Body of pancreas (tissue), 4 donors: ENCODE measurements at regions not wholly inside any gene's neighbourhood (a gene's known extent, or its start where the extent isn't known, plus 50 kb on each side); places are given as distances from the start of the nearest gene placed in this dataset.
"Not testable (repeated sequence)": the region's sequence is repeated elsewhere in the genome, so short reads cannot be mapped to it uniquely, and the experiment has no call there.

Experiments
- ATAC-seq: fragments of 150-250 bp; one replicate; pipeline ENCODE4 v1.9.1; 2016
- DNase-seq, 4 donors: peaks; one replicate each; pipeline ENCODE4 v3.0.0-alpha.2; 2019
- H3K27ac ChIP-seq, 4 donors: fragments of 200-600 bp; sonication (generic); 1 replicate in 3 of 4; 2 replicates in 1 of 4; pipeline versions ENCODE4 v1.5.1 to v1.6.1; 2016 to 2019; ENCODE audit warnings: mild to moderate bottlenecking in 1 of 4, mixed read lengths in 1 of 4, moderate library complexity in 1 of 4
- H3K27me3 ChIP-seq, 2 donors: fragments of 200-600 bp; sonication (generic); one replicate each; pipeline ENCODE4 v1.6.0; 2016; ENCODE audit warnings: mild to moderate bottlenecking in 1 of 2
- H3K36me3 ChIP-seq, 2 donors: fragments of 200-600 bp; sonication (generic); replicated peaks in 1 of 2; 2 replicates each; pipeline ENCODE4 v1.5.1; 2016; ENCODE audit warnings: low read depth in 2 of 2; ENCODE audit not compliant: insufficient read depth in 1 of 2
- H3K4me1 ChIP-seq: fragments of 200-600 bp; sonication (generic); one replicate; pipeline ENCODE4 v1.6.0; 2016
- H3K4me3 ChIP-seq, 2 donors: fragments of 200-600 bp; sonication (generic); 1 replicate in 1 of 2; 2 replicates in 1 of 2; pipeline ENCODE4 v1.5.1; 2016 to 2019
- H3K9me3 ChIP-seq, 3 donors: fragments of 200-600 bp; sonication (generic); 1 replicate in 2 of 3; 2 replicates in 1 of 3; pipeline ENCODE4 v1.5.1; 2016
- POLR2A ChIP-seq, 3 donors: fragments of 450-650 bp; IDR thresholded peaks; one replicate each; pipeline ENCODE4 v1.6.1; 2016; ENCODE audit warnings: antibody characterized with exemption in 3 of 3, mild to moderate bottlenecking in 2 of 3
- WGBS, 2 donors: methylation state at CpG; one replicate each; pipeline ENCODE4 v1.1.5; 2017; 5-methylcytosine and 5-hydroxymethylcytosine counted together
- intact Hi-C: fragments of 100-400 bp; cut with DNase I; formaldehyde crosslinking; loops from one replicate; pipeline ENCODE4 v1.15.1; 2023
- TF ChIP-seq, protein P1 (sequence below), 7 experiments: fragments of 450-650 bp in 4 of 7; fragments of 200-600 bp in 3 of 7; sonication (generic) in 3 of 7; IDR thresholded peaks; one replicate each; pipeline ENCODE4 v1.5.1; 2016 to 2019; ENCODE audit warnings: antibody characterized with exemption in 7 of 7

- Histone ChIP-seq H3K36me3 (no peaks in the 10 kb centered on the region), H3K4me3 (no peak overlapping the region), H3K4me1 (no peaks in the 10 kb centered on the region), H3K9me3 (no peaks in the 10 kb centered on the region), H3K27ac (no peak overlapping the region), H3K27me3 (no peaks in the 10 kb centered on the region)
- ATAC-seq (no peak), DNase-seq (no peak)
- 29 to 33% methylated on average over 3 of the region's 3 CpGs for WGBS, 2 donors
- intact Hi-C loops: no loop called here
- TF ChIP-seq, protein P1, sequence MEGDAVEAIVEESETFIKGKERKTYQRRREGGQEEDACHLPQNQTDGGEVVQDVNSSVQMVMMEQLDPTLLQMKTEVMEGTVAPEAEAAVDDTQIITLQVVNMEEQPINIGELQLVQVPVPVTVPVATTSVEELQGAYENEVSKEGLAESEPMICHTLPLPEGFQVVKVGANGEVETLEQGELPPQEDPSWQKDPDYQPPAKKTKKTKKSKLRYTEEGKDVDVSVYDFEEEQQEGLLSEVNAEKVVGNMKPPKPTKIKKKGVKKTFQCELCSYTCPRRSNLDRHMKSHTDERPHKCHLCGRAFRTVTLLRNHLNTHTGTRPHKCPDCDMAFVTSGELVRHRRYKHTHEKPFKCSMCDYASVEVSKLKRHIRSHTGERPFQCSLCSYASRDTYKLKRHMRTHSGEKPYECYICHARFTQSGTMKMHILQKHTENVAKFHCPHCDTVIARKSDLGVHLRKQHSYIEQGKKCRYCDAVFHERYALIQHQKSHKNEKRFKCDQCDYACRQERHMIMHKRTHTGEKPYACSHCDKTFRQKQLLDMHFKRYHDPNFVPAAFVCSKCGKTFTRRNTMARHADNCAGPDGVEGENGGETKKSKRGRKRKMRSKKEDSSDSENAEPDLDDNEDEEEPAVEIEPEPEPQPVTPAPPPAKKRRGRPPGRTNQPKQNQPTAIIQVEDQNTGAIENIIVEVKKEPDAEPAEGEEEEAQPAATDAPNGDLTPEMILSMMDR (IDR thresholded peaks at IDR 0.05): no peak
These were observed 445.8 kb upstream of the ADGRB3 start for GRCh38 chr6:68189217-68189815.

DNA sequence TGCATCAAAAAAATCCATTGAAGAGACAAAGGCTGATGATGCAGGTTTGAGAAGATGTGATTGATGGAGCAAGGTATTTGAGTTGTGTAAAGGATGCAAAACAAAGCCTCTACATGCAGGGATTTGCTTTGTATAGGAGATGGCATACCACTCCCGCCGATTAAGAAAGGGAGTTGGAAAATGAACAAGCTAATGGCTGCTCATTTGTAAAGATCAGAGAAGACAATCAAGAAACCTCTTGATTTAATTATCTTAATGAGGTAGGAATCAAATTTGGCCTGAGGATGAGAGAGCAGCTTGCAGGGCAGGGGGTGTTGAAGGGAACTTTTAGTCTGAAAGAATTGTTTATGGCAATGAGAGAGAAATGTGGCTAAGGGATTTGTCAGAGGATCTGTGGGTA lies 448.2 kb upstream of the ADGRB3 start:
- intact Hi-C loops: no loop called here
- TF ChIP-seq POLR2A (IDR thresholded peaks at IDR 0.05): no peak
- TF ChIP-seq, protein P1 (IDR thresholded peaks at IDR 0.05): no peak
- Histone ChIP-seq H3K36me3 (no peaks in the 10 kb centered on the region), H3K4me1 (no peaks in the 10 kb centered on the region), H3K27ac (no peak overlapping the region), H3K4me3 (no peak overlapping the region), H3K9me3 (no peaks in the 10 kb centered on the region), H3K27me3 (no peaks in the 10 kb centered on the region)
- 68 to 73% methylated on average over 2 of the region's 2 CpGs for WGBS, 2 donors
- DNase-seq (no peak), ATAC-seq (no peak)

GRCh38 chr6:68182386-68182785 lies 452.7 kb upstream of the ADGRB3 start:
- no peaks in the 10 kb centered on the region for H3K27me3 ChIP-seq
- DNase-seq: no peak
- ATAC-seq: no peak
- no peak for TF ChIP-seq POLR2A (IDR thresholded peaks at IDR 0.05)
- TF ChIP-seq, protein P1 (IDR thresholded peaks at IDR 0.05): no peak
- WGBS, 2 donors: 25 to 42% methylated on average over 3 of the region's 3 CpGs
- no peak overlapping the region for H3K27ac ChIP-seq
- H3K4me1 ChIP-seq: no peaks in the 10 kb centered on the region
- intact Hi-C loops: no loop called here
- no peak overlapping the region for H3K4me3 ChIP-seq
- no peaks in the 10 kb centered on the region for H3K36me3 ChIP-seq
- H3K9me3 ChIP-seq: no peaks in the 10 kb centered on the region

DNA sequence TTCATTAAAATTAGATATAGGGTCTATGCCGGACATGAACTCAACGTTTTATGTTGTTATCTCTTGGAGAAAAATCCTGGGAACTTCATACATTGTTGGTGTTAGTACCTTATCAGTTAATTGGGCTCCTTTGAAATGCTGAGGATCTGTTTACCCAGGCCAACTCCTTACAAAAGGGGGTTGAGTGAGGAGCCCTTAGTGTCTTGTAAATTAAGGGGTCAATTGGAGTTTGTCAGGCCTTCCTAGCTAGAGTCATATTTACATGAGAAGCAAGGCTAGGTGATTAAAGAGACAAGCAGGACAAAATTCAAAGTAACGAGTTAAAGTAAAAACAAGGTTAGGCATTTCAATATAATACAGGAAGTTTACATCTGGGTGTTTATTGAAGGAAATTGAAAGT lies 454.1 kb upstream of the ADGRB3 start:
- H3K4me3 ChIP-seq, H3K9me3 ChIP-seq, H3K36me3 ChIP-seq, ATAC-seq, DNase-seq, intact Hi-C loops, H3K4me1 ChIP-seq, H3K27me3 ChIP-seq, H3K27ac ChIP-seq: not testable (repeated sequence)
- 22 to 25% methylated on average over 3 of the region's 3 CpGs for WGBS, 2 donors

GRCh38 chr6:68173616-68174015 lies 461.5 kb upstream of the ADGRB3 start:
- H3K4me1 ChIP-seq: no peaks in the 10 kb centered on the region
- DNase-seq: no peak
- TF ChIP-seq, protein P1 (IDR thresholded peaks at IDR 0.05): no peak
- WGBS, 2 donors: 44 to 92% methylated on average over 2 of the region's 2 CpGs
- no peaks in the 10 kb centered on the region for H3K9me3 ChIP-seq
- no peak for ATAC-seq
- intact Hi-C loops: no loop called here
- no peaks in the 10 kb centered on the region for H3K36me3 ChIP-seq
- no peak overlapping the region for H3K27ac ChIP-seq
- no peaks in the 10 kb centered on the region for H3K27me3 ChIP-seq
- H3K4me3 ChIP-seq: no peak overlapping the region
